ENCODE measurements at regions not wholly inside any gene's neighbourhood (a gene's known extent, or its start where the extent isn't known, plus 50 kb on each side); places are given as distances from the start of the nearest gene placed in this dataset.

- no peak for DNase-seq
Measured at GRCh38 chr1:59156051-59156450, 140.8 kb upstream of the FGGY start.

DNA sequence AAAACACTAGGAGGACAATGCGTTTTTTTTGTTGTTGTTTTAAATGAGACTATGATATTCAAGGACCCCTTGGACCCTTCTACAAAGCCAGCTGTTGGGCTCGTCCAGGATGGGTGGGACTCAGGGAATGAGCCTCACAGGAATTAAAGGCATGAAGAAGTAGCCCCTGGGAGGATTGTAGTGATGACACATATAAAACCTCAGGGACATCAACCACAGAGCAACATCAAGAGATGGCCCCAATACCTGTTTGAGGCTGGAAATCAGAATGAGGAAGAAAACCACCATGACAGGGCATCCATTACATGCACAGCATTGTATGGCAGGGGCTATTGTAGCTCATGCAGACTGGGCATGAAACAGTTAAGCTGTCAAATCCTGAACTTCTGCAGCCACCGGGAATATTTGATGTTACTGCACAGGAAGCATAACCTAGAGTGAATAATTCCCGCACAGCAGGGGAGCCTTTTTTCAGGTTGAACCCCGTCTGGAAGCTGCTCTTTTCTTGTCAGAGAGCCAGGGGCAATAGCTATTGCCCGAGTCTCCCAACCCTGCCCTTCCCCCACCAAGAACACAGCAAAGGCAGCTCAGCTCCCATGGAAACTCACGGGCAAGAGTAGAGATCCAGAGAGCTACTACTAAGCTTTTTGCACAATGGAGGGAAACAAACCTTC is 140.2 kb upstream of the FGGY start:
- DNase-seq, result no peak

- DNase-seq, result no peak
Measured at GRCh38 chr1:59158321-59158720, 138.6 kb upstream of the FGGY start.

- DNase-seq, result no peak
Measured at GRCh38 chr1:59159557-59160203, 137.2 kb upstream of the FGGY start.

- no peak for DNase-seq
Measured at GRCh38 chr1:59161136-59161535, 135.8 kb upstream of the FGGY start.

- DNase-seq, result no peak
Measured at GRCh38 chr1:59162665-59163064, 134.2 kb upstream of the FGGY start.

- DNase-seq, result no peak
Measured at GRCh38 chr1:59163268-59164092, 133.4 kb upstream of the FGGY start.

GRCh38 chr1:59164371-59164770 is 132.5 kb upstream of the FGGY start:
- DNase-seq, result no peak

- no peak for DNase-seq
Measured at GRCh38 chr1:59165353-59165752, 131.5 kb upstream of the FGGY start.

DNA sequence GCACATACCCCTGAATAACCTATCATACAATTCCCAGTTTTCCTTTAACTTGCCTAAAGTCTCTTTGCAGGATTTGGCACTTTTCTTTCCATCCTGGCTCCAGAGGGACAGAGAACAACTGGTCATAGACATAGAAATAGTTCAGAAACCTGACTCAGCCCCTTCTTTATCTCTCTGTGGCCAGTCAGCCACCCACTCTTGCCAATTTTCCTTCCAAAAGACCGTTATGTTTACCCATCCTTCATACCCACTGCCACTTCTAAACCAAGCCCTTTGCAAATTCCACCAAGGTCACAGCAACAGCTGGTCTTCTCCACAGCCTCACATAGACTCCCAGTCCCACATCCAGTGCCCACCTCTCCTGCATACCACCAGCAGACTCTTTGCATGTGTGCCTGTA is 127.2 kb upstream of the FGGY start:
- DNase-seq, result no peak

DNA sequence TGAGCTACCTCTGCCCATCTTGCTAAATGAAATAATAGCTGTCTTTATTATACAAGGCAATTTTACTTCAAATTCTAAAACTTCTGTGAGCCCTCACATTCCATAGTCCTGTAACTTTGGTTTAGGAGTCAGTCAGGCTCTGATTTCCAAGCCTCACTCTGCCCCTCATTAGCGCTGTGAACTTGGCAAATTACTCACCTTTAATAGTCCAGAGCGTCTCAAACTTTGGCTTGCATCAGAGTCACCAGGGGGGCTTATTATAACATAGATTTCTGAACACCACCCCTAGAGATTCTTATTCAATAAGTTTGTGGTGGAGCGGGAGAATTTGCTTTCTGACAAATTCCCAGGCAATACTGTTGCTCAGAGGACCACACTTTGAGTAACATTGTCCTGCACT is 126.2 kb upstream of the FGGY start:
- DNase-seq, result no peak

DNA sequence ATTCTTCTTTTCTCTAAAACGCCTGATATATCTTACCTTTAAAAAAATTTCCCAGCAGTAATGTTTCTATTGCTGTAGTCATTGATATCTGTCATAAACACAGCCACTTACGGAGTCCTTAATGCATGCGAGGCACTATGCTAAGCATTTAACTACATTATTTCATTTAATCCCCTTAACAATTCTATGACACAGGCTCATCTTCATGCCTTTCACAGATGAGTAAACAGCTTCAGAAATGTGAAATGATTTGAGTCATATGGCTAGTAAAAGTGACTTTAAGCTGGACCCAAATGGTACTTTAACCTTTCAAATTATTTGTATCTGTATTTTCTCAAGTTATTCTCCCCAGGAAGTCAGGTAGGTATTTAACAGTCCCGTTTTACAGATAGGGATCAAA is 125.1 kb upstream of the FGGY start:
- DNase-seq, result no peak

DNA sequence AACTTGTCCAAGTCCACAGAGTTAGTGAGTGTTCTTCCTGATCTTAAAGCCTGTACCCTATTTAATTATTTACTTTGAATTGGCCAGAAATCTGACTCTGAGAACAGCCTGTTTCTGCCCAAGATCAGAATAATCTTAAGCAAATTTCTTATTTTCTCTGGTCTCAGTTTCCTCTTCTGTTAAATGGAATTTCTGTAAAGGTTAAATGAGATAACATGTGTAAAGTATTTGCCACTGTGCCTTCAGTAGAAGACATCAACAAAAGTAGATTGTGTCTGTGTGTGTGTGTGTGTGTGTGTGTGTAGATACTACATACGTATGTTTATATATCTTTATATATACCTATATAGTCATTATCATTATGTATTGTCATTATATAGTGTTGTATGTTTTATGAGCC is 124.2 kb upstream of the FGGY start:
- no peak for DNase-seq

DNA sequence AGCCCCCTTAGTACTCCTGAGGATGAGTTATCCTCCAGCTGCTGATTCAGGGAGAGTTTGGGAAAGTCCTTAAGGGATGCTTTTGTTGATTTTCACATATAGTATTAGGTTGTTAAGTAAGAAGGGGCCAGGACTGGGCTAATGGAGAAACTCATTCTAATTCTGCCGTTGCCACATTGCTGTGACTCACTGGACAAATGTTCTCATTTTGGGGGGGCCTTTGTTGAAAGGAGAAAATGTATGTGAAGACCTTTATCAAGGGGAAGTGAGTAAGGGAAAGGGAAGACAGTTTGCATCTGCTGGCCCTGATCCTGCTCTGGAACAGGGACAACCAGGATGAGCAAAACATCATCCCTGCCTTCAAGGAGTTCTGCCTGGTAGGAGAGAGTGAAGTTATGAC is 123.2 kb upstream of the FGGY start:
- DNase-seq, result no peak

GRCh38 chr1:59176471-59176870 is 120.4 kb upstream of the FGGY start:
- no peak for DNase-seq

- DNase-seq, result no peak
Measured at GRCh38 chr1:59177756-59178155, 119.1 kb upstream of the FGGY start.

GRCh38 chr1:59178339-59179187 is 118.3 kb upstream of the FGGY start:
- DNase-seq, result no peak

DNA sequence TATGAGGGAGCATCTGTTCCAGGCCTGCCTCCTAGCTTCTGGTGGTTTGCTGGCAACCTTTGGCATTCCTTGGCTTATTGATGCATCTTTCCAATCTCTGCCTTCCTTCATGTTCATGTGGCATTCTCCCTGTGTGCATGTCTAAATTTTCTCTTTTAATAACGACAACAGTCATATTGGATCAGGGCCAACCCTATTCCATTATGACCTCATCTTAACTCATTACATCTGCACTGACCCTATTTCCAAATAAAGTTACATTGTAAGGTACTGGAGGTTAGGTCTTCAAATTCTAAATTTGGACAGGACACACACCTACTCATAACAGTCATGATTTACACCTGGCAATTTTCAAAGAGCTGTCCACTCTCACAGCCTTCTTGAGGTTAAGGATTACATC is 117.2 kb upstream of the FGGY start:
- DNase-seq, result no peak

DNA sequence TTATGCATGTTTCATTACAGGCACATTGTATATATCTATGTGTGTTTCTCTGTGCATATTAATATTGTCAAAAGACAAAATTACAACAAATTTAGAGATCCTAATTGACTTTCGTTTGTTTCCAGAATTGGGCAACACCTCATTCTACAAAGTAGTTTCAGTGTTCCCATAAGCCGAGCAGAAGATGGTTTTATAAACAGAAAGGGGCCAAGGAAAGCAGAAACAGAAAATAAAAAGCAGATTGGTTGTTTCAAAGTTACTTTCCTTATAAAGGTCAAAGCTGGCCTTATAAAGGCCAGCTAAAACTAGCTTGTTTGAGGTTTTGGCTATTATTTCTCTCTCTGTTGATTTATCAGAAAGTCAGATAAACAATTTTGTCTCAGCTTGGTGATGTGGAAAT is 116.2 kb upstream of the FGGY start:
- no peak for DNase-seq

DNA sequence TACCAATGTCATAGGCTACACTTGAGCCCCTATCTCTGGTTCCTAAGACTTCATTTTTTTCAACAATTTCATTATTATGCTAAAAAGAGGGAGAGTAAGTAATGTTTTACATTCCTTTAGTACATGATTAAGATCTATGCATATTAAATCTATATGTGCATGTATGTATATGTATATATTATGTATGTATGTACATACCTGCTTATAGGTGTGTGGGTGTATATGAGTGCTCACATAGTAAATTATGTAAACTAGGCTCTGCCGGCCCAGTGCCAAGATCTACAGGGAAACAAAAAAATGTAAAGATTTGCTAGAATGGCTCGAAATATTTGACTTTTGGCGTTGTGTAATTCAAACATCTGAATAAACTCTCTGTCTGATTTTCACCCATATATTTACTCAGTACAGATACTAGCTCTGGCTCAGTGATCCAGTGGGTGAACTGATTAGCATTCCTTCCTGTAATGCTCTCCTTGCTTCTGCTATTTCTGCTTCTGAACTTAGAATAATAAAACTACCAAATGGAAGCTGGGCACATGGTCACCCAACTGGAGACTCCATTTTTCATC is 113.1 kb upstream of the FGGY start:
- no peak for DNase-seq

DNA sequence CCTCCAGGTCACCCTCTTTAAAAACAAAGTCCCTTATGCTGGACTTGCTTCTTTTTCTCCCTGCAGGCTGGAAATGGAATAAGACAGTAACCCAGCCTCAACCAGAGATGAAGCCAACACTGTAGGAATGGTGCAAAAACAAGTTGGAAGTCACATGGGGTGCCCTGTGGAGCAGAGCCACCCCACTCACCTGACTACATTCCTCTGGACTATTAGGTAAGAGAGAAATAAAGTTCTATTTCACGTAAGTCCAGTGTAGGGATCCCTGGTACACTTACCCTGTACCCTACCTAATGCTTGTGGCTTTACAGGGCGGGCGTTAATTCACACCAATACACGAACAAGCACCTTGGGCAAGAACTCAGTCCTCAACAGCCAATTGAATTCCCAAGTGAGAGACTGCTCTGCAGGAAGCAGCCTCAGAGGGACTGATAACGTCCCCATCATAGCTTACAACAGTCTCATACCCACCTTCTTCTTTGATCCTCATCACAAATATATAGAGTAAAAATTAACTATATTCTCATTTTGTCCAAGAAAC is 112.5 kb upstream of the FGGY start:
- DNase-seq, result no peak

- no peak for DNase-seq
Measured at GRCh38 chr1:59185163-59185860, 111.6 kb upstream of the FGGY start.
